ENCODE measurements at regions not wholly inside any gene's neighbourhood (a gene's known extent, or its start where the extent isn't known, plus 50 kb on each side); places are given as distances from the start of the nearest gene placed in this dataset.

- H3K9me3 ChIP-seq (ENCODE audit: control insufficient read depth, insufficient read depth, low read length) = no peaks in the 10 kb centered on the region
- no CpG with 5 or more reads among the region's 3 CpGs for WGBS, 2 experiments (ENCODE audit: extremely low coverage in 2 of 2, insufficient read length in 1 of 2)
- no peak overlapping the region for H2BK15ac ChIP-seq (ENCODE audit: low read depth, low read length)
- H4K91ac ChIP-seq (ENCODE audit: insufficient read depth, low read depth, low read length) = no peak overlapping the region
- H2AFZ ChIP-seq (replicated peaks; ENCODE audit: low read length, poor library complexity) = no peak overlapping the region
- dilution Hi-C loops (cut with HindIII; ENCODE audit: low sequenced_read_pairs, unreplicated experiment) = no loop called here
- H4K8ac ChIP-seq (ENCODE audit: low read depth in 2 of 2, low read length in 2 of 2) = no peak overlapping the region
- H3K27me3 ChIP-seq (ENCODE audit: control insufficient read depth, insufficient read depth, low read length) = no peaks in the 10 kb centered on the region; the same call in 1 of the 2 replicates
- intact Hi-C loops (cut with micrococcal nuclease) = loop anchor here (10.0 kb wide), 1 partner anchor 94 kb away; no protein-coding TSS in a partner anchor
- H3K9me1 ChIP-seq (ENCODE audit: insufficient read depth, low read length) = no peaks in the 10 kb centered on the region
- no peak overlapping the region for H3K23ac ChIP-seq (ENCODE audit: low read depth, low read length)
- H2BK5ac ChIP-seq (ENCODE audit: low read depth, low read length, poor library complexity, severe bottlenecking) = no peak overlapping the region
- H3K79me1 ChIP-seq (ENCODE audit: low read depth in 1 of 2, low read length in 2 of 2) = no peaks in the 10 kb centered on the region
- no peak overlapping the region for H3K4me3 ChIP-seq (ENCODE audit: insufficient read depth, low read depth, low read length)
- H3K4me1 ChIP-seq (ENCODE audit: control insufficient read depth, insufficient read depth, low read length) = no peaks in the 10 kb centered on the region
- POLR2A ChIA-PET (ENCODE audit: unreplicated experiment) = no interaction called here
- no peak overlapping the region for H3K27ac ChIP-seq (ENCODE audit: insufficient read depth, low read length)
- H2AK5ac ChIP-seq (ENCODE audit: low read depth, low read length) = no peak overlapping the region
- H3K18ac ChIP-seq (ENCODE audit: low read depth, low read length) = no peak overlapping the region
- H3K4me2 ChIP-seq (ENCODE audit: low read depth, low read length) = no peak overlapping the region
- TF ChIP-seq FOS (IDR thresholded peaks at IDR 0.05; ENCODE audit: low read depth, low read length) (no peak), RCOR1 (IDR thresholded peaks at IDR 0.05; ENCODE audit: insufficient replicate concordance, low read length) (no peak), MAZ (IDR thresholded peaks at IDR 0.05; ENCODE audit: borderline replicate concordance, low read depth, low read length) (no peak), RFX5 (IDR thresholded peaks at IDR 0.05; ENCODE audit: low read depth, low read length) (no peak), RAD21 (IDR thresholded peaks at IDR 0.05; ENCODE audit: low read length) (no peak), CTCF (conservative IDR thresholded peaks at IDR 0.05; ENCODE audit: low read depth, low read length) (no peak), POLR2A (IDR thresholded peaks at IDR 0.05; ENCODE audit: low read depth, low read length) (no peak), USF2 (IDR thresholded peaks at IDR 0.05; ENCODE audit: low read depth, low read length) (no peak), SMC3 (IDR thresholded peaks at IDR 0.05; ENCODE audit: low read depth, low read length) (no peak), BHLHE40 (IDR thresholded peaks at IDR 0.05; ENCODE audit: low read depth, low read length) (no peak), MAFK (IDR thresholded peaks at IDR 0.05; ENCODE audit: low read depth, low read length) (no peak), MXI1 (IDR thresholded peaks at IDR 0.05; ENCODE audit: borderline replicate concordance, low read depth, low read length) (no peak), CEBPB (IDR thresholded peaks at IDR 0.05; ENCODE audit: low read depth, low read length) (no peak), ELK1 (IDR thresholded peaks at IDR 0.05; ENCODE audit: borderline replicate concordance, low read depth, low read length) (no peak)
- no peak overlapping the region for H3K56ac ChIP-seq (ENCODE audit: extremely low read depth, insufficient read depth, low read length)
- no peak for ATAC-seq (ENCODE audit: low read depth)
- in situ Hi-C loops (cut with MboI; ENCODE audit: low sequenced_read_pairs) = no loop called here
- H3K14ac ChIP-seq (replicated peaks; ENCODE audit: low read depth, low read length) = no peak overlapping the region
- no peak for DNase-seq
- H3K9ac ChIP-seq (ENCODE audit: low read depth, low read length) = no peak overlapping the region
- H3K4ac ChIP-seq (ENCODE audit: low read depth, low read length) = no peak overlapping the region
- no peak overlapping the region for H4K5ac ChIP-seq (ENCODE audit: low read depth, low read length)
- no peaks in the 10 kb centered on the region for H3K36me3 ChIP-seq (ENCODE audit: control insufficient read depth, insufficient read depth, low read length)
- H2AK9ac ChIP-seq (replicated peaks; ENCODE audit: low read depth, low read length, poor library complexity) = no peak overlapping the region
- H4K20me1 ChIP-seq (ENCODE audit: insufficient read depth, low read length) = no peaks in the 10 kb centered on the region
- CTCF ChIA-PET = no interaction called here
- no peak overlapping the region for H2BK20ac ChIP-seq (ENCODE audit: low read depth, low read length)
- no TSS peak for BruUV-seq (replicated peaks)
- no peak overlapping the region for H2BK120ac ChIP-seq (ENCODE audit: low read depth, low read length)
These were observed 79.6 kb downstream of the ZNF22 start for GRCh38 chr10:45080331-45080730.
